AG04449 (cell line): ENCODE measurements at regions not wholly inside any gene's neighbourhood (a gene's known extent, or its start where the extent isn't known, plus 50 kb on each side); places are given as distances from the start of the nearest gene placed in this dataset.

Experiments used
- CTCF ChIA-PET: fragments of 350-600 bp; formaldehyde crosslinking; extraction: SDS; loops from one replicate; lab custom pipeline; 2021; ENCODE audit warnings: antibody characterized with exemption; lab: Yijun Ruan, JAX
- POLR2A ChIA-PET: fragments of 400-600, 350-600 bp; formaldehyde crosslinking; extraction: SDS; loops from one replicate; lab custom pipeline; 2020; ENCODE audit warnings: antibody characterized with exemption, inconsistent platforms; lab: Yijun Ruan, JAX
- DNase-seq: peaks from one replicate; pipeline ENCODE4 v3.0.0-alpha.2; 2010; ENCODE audit warnings: low read depth, low spot score
- H3K4me3 ChIP-seq: 2 replicates; pipeline ENCODE4 v1.5.1; 2011; ENCODE audit warnings: low read depth, mild to moderate bottlenecking, control low read depth, low read length
- TF ChIP-seq, protein P1 (sequence below): IDR thresholded peaks from one replicate; pipeline ENCODE4 v1.5.1; 2011; ENCODE audit warnings: mild to moderate bottlenecking, moderate library complexity, low read length, control low read depth, inconsistent platforms; ENCODE audit not compliant: insufficient read depth; ENCODE audit errors: missing control alignments

DNA sequence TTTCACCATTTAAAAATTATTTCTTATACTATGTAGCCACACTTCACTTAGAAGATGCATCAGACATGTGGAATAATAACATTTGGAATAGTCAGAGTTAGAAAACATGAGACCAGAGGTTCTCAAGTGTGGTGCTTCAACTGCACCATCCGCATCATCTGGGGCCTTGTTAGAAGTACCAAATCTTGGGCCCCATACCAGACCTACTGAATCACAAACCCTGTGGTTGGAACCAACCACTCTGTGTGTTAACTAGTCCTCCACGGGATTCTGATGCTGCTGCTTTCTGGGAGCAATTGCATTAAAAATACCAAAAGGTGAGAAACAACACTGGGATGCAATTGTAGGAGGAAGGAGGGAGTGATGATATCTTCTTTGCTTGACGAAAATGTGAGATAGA, 125.2 kb downstream of the GNAT3 start:
- POLR2A ChIA-PET: no interaction called here
- no peak for DNase-seq
- no peak overlapping the region for H3K4me3 ChIP-seq
- TF ChIP-seq, protein P1, sequence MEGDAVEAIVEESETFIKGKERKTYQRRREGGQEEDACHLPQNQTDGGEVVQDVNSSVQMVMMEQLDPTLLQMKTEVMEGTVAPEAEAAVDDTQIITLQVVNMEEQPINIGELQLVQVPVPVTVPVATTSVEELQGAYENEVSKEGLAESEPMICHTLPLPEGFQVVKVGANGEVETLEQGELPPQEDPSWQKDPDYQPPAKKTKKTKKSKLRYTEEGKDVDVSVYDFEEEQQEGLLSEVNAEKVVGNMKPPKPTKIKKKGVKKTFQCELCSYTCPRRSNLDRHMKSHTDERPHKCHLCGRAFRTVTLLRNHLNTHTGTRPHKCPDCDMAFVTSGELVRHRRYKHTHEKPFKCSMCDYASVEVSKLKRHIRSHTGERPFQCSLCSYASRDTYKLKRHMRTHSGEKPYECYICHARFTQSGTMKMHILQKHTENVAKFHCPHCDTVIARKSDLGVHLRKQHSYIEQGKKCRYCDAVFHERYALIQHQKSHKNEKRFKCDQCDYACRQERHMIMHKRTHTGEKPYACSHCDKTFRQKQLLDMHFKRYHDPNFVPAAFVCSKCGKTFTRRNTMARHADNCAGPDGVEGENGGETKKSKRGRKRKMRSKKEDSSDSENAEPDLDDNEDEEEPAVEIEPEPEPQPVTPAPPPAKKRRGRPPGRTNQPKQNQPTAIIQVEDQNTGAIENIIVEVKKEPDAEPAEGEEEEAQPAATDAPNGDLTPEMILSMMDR: no peak
- CTCF ChIA-PET: no interaction called here

DNA sequence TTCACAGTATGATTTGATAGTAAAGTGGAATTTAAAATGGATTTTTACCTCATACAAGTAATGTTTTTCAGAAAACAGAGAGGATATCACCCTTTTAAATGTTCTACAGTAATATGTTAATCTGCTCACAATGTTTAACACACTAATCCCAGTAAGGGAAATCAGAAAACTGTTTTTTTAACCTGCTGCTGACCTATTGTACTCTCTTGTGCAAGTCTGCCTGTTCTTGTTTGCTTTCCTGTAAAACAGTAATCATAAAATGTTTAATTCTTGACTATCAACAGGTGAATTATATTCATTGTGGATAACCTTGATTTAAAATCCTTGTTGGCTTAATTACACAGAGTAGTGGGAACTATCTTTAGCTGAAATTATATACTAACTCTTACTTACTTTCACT, 126.4 kb downstream of the GNAT3 start:
- DNase-seq: no peak
- ChIA-PET POLR2A (interaction anchor here (0.6 kb wide), 1 partner anchor 18 kb away, joined by 5 read pairs; no protein-coding TSS in a partner anchor), CTCF (no interaction called here)
- TF ChIP-seq, protein P1: no peak
- no peak overlapping the region for H3K4me3 ChIP-seq

DNA sequence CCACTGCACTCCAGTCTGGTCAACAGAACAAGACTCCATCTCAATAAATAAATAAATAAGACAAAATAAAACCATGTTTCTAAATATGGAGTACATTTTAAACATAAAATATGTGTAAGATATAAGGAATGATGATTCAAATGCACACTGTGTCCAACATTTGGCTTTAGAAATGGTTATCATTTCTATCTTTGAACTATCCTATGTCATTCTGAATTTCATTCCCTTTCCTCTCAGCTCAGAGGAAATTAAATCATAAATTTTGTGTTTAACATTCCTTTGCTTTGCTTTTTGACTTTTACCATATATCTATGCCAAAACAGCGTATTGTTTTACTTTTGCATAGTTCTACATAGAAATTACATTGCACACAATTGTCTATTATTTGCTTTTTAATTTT, 130.9 kb downstream of the GNAT3 start:
- POLR2A ChIA-PET: no interaction called here
- TF ChIP-seq, protein P1: no peak
- no peak for DNase-seq

DNA sequence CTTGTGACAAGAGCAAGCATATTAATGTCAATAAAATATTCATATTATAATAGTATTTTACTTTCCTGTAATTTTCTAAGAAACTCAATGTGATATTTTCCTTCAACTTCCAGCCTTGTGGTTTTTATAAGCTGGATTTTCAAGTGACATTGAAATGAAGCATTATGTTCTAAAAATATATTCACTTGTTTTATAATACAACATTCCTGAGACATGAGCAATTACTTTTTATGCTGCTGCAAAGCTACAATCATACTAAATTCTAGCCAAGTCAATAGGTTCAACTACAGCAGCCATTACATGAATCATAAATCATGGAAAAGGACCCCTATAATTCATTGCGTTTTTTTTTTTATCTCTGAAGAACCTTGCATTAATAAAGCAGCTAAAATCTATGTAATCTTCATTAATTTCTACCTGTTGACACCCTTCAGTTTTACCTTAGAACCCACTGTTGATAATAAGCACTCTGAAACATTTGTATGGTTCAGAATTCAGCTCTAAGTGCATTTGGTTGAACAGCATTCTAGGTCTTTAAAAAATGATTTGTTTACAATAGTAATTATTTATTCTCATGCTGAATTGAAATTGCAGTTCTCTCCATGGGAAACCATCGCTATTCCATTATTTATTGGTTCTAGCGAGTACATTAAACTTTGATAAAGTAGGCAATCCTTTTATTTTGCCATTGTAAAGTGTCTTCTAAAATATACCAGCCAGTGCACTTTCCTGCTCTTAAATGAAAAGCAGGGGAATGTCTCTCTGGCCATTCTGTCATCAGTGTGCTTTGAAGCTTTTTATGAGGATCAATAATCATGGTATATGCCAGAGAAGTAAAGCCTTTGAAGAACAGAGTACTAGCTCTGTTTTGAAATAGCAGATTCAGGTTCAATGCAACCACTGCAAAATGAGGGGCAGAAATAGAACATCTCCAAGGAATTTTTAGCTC, 132.6 kb downstream of the GNAT3 start:
- no peak for DNase-seq
- CTCF ChIA-PET: interaction anchor here (1.1 to 6.2 kb wide), 4 partner anchors 14 to 297 kb away, joined by 3 to 39 read pairs (median 4); partner anchors contain the start of gene GNAI1
- TF ChIP-seq, protein P1: no peak
- POLR2A ChIA-PET: no interaction called here
- no peak overlapping the region for H3K4me3 ChIP-seq

More for the DNA sequence above, 130.9 kb downstream of the GNAT3 start:
- no peak overlapping the region for H3K4me3 ChIP-seq
- CTCF ChIA-PET: interaction anchor here (6.2 kb wide), 1 partner anchor 12 kb away, joined by 39 read pairs; no protein-coding TSS in a partner anchor

DNA sequence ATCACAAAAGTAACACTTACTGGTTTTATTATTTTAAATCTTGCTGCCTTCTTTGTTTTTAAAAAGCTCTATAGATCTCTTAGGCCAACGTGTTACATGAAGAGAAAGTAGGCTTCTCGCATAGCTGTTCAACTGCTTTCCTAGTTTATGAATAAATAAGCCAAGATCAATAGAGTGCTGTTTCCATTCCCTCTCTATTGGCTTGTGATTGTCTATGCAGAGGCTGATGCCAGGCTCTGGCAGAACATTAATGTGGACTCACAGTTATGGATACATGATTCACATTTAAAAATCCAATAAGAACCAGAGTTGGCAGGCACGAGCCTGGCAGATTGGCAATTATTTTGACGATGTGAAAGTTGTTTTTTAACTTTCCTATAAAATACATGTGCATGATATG, 137.5 kb downstream of the GNAT3 start:
- DNase-seq: no peak
- ChIA-PET POLR2A (no interaction called here), CTCF (interaction anchor here (1.0 kb wide), 1 partner anchor 18 kb away, joined by 4 read pairs; no protein-coding TSS in a partner anchor)
- TF ChIP-seq, protein P1: no peak
- no peak overlapping the region for H3K4me3 ChIP-seq

DNA sequence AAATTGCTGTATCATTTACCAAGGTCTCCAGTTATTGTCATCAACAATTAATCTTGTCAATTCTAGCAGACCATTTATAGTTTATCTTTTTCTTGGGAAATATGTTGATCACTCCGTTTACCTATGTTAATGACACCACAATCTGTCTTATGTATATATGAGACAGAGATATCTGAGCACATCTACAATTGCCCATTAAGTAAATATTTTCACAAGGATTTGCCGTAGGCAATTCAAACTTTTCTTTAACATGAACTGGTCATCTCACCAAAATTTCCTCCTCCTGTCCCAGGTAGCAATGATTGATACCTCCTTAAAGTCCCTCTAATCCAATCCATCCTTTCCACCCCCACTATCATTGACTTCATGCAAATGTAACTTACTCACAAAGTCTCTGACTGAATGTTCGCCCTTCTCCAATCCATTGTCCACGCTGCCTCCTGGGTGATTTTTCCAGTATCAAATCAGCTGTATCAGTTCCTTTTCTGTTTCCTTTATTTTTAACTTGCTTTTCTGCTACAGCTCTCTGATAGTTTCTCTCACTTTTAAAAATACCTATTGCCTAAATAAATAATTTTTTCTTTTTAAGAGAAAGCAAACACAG, 138.3 kb downstream of the GNAT3 start:
- TF ChIP-seq, protein P1: no peak
- CTCF ChIA-PET: interaction anchor here (1.4 kb wide), 1 partner anchor 320 kb away, joined by 3 read pairs; no protein-coding TSS in a partner anchor
- POLR2A ChIA-PET: no interaction called here
- H3K4me3 ChIP-seq: no peak overlapping the region
- no peak for DNase-seq
